Hematopoietic multipotent progenitor cell treated with erythropoietin and hydrocortisone succinate and interleukin-3 and kit ligand, for 4 days (in vitro differentiated cells): ENCODE measurements at regions not wholly inside any gene's neighbourhood (a gene's known extent, or its start where the extent isn't known, plus 50 kb on each side); places are given as distances from the start of the nearest gene placed in this dataset.
"Not testable (repeated sequence)": the region's sequence is repeated elsewhere in the genome, so short reads cannot be mapped to it uniquely, and the experiment has no call there.

Source experiments
- DNase-seq: peaks from one replicate; pipeline ENCODE4 v3.0.0-alpha.2; 2015

- no peak for DNase-seq
Measured at GRCh38 chr10:118917701-118918100, 111.8 kb upstream of the NANOS1 start.

GRCh38 chr10:118918116-118918515, 111.4 kb upstream of the NANOS1 start:
- no peak for DNase-seq

- no peak for DNase-seq
Measured at GRCh38 chr10:118918587-118918986, 110.9 kb upstream of the NANOS1 start.

DNA sequence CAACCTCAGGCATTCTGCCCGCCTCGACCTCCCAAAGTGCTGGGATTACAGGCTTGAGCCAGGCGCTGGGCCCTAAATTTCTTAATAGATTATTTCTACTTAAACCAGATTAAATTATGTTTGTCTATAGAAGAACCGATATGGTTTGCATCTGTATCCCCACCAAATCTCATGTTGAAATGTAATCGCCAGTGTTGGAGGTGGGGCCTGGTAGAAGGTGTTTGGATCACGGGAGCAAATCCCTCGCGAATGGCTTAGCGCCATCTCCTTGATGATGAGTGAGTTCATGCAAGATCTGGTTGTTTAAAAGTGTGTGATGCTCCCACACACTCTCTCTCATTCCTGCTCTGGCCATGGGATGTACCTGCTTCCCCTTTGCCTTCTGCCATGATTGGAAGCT, 109.3 kb upstream of the NANOS1 start:
- DNase-seq, result no peak

DNA sequence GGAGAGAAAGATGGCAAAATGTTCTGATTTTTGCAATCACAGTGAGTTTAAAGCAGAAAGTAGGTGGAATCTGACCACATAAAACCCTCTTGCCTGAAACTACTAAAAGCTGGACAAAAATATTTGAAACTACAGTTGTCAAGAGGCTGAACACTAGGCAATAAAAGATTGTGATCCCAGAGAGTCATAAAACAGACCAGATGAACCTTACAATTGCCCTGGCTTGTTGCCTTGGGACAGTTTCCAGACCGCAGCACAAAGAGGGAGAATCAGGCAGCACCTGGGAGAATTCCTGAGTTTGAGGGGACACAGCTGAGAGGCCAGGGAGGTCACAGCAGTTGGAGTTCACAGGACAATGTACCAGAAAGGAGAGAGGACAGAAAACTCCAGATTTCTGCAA, 107.3 kb upstream of the NANOS1 start:
- DNase-seq, result no peak

DNA sequence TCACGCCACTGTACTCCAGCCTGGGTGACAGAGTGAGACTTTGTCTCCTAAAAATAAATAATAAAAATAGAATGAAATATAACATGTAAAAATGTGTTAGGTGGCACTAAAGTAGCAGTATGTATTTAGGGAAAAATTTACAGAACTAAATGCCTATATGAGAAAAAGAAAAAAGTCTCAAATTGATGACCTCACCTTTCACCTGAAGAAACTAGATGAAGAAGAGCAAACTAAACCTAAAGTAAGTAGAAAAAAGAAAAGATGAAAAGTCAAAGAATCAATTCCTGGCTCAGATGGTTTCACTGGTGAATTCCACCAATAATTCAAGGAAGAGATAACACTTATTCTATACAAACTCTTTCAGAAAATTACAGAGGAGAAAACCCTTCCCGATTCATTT, 106.5 kb upstream of the NANOS1 start:
- no peak for DNase-seq

DNA sequence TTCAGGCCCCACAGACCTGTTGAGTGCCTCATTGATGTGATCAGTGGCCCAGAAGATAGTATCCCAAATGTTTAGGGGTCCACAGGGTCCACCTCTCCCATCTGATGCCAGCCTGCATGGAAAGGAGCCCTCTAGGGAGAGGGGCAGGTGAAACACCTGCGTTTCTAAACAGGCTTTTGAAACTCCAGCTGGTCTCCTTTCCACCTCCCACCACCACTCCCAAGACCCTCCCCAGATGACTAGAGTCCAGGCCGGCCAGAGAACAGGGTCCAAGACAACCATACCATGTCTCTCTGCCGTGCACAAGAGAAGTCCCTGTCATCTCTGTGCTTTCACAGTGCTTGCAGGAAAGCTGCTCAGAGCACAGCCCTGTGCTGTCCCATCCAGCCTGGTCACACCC, 105.0 kb upstream of the NANOS1 start:
- no peak for DNase-seq

- no peak for DNase-seq
Measured at GRCh38 chr10:118925404-118926071, 104.0 kb upstream of the NANOS1 start.

DNA sequence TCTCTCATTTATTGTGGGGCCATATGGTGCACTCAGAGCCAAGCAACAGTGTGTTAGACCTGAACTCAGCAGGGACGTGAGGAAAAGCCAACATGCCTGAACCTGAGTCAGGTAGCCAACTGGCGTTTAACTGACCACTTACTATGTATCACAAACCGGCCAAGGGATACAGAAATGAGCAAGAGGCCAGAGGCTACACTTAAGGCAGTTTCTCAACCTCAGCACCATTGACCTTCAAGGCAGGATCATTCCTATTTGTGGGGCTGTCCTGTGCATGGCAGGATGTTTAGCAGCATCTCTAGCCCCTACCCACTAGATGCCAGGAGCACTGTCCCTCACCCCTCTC, 103.5 kb upstream of the NANOS1 start:
- no peak for DNase-seq

GRCh38 chr10:118926441-118926840, 103.1 kb upstream of the NANOS1 start:
- no peak for DNase-seq

GRCh38 chr10:118926903-118927302, 102.6 kb upstream of the NANOS1 start:
- DNase-seq, result no peak

GRCh38 chr10:118927321-118927720, 102.2 kb upstream of the NANOS1 start:
- DNase-seq, result no peak

GRCh38 chr10:118930614-118931013, 98.9 kb upstream of the NANOS1 start:
- no peak for DNase-seq

- no peak for DNase-seq
Measured at GRCh38 chr10:118931436-118931835, 98.1 kb upstream of the NANOS1 start.

DNA sequence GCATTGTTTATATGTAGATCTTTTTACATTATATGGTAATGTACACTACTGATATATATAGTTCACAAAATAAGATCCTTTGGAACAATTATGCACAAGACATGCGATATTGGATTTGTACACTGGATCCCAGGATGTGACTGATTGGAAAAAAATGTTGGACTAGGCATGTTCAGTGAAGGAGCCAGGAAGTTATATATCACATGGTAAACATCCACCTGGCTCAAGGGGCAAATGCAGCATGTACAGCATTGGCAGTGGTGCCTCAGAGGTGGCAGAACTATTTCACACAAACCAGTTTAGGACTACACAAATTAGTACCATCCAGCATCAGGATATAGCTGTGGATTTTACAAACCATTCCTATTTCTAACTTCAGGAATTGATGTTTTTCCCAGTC, 97.4 kb upstream of the NANOS1 start:
- DNase-seq, result not testable (repeated sequence)

DNA sequence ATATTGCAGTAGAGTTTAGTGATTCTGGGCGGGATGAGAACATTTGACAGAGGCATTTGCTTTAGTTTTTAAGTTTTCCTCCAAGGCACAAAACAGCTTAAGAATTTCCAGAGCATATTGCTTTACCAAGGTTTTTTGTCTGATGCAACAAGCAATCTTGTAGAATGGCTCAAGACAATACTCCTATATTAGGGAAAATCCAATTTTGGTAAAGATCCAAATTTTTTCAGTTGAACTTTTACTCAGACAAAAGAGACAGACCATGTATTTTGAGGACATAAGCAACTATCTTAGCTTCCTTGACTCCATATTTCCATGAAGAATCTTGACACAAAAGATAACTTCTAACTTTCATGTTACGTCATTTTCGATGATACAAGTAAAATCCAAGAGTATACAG, 92.3 kb upstream of the NANOS1 start:
- no peak for DNase-seq

DNA sequence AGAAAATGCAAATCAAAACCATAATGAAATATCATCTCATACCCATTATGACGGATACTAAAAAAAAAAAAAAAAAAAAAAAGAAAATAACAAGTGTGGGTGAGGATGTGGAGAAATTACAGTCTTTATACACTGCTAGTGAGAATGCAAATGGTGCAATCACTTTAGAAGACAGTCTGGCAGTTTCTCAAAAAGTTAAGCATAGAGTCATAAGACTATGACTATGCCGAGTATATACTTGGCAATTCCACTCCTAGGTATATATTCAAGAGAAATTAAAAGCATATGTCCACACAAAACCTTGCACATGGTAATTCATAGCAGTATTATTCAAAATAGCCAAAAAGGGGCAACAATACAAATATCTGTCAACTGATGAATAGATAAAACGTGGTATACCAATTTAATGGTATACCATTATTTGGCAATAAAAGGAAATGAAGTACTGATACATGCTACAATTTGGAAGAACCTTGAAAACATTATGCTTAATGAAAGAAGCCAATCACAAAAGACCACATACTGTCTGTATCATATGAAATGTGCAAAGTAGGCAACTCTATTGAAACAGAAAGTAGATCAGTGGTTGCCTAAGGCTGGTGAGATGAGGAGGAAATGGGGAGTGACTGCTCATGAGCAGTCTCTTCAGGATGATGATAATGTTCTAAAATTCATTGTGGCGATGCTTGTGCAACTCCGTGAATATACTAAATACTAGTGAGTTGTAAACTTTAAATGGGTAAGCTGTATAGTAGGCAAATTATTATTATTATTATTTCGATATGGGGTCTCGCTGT, 90.1 kb upstream of the NANOS1 start:
- no peak for DNase-seq

- no peak for DNase-seq
Measured at GRCh38 chr10:118940386-118940785, 89.1 kb upstream of the NANOS1 start.

DNA sequence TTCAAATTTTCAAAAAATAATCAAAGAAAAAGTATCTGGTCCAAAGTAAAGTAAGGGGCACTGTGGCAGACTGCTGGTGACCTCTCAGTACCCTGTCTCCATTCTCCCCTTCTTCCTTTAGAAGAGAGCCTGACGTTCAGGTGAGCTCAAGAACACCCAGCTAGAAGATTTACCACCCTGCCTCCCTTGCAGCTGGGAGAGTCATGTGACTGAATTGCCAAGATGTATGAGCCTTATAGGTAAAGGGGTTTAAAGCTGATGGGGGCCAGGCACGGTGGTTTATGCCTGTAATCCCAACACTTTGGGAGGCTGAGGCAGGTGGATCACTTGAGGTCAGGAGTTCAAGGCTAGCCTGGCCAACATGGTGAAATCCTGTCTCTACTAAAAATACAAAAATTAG, 86.3 kb upstream of the NANOS1 start:
- DNase-seq, result no peak

GRCh38 chr10:118944959-118945633, 84.4 kb upstream of the NANOS1 start:
- DNase-seq, result no peak

GRCh38 chr10:118948786-118949185, 80.7 kb upstream of the NANOS1 start:
- DNase-seq, result no peak

DNA sequence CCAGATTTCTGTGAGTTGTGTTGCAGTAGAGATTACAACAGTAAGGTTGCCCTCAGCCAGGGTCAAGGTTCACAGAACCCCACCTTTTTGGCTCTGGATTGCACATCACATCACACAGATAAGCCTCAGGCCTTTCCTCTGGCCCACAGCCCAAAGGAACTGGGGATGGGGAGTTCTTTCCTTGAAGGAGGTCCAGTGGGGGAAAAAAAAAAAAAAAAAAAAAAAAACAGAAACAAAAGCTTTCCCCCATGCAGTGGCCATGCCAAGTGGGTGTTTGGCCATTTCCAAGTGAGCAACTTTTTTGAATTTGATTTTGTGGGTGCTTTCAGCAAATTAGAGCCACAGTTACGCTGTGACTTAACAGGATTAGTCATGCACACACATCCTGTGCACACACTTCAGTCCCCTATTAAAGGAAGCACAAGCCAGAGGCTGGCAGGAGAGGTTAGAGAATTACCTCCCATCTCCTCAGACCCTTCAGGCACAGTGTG, 79.3 kb upstream of the NANOS1 start:
- DNase-seq, result no peak

DNA sequence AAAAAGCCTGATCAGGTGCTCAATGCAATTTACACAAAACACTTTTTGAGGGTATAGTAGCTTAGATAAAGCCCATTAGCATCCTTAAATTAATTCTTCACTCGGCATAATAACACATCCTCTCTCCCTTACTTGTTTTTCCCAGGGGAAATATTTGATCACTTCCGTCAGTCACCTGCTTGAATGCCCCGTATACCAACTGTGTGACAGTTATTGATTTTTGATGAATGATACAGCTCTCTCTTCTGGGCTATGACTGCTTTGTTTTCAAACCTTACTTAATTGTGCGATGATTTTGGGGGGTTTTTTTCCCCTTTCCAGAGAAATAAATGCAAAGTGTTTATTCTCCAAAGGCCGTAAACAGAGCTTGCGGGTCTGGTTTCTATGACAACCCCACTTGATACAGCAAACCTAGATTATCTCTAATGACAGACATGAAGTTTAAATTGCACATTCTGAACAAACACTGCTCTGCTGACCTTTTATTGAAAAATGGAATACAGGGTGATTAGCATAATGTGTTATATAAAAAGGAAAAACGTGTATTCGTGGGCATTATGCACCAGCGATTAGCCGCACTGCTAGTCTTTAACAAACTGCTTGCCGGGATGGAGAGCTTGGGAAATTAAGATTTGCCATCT, 78.4 kb upstream of the NANOS1 start:
- no peak for DNase-seq
